ENCODE measurements at regions not wholly inside any gene's neighbourhood (a gene's known extent, or its start where the extent isn't known, plus 50 kb on each side); places are given as distances from the start of the nearest gene placed in this dataset.

DNA sequence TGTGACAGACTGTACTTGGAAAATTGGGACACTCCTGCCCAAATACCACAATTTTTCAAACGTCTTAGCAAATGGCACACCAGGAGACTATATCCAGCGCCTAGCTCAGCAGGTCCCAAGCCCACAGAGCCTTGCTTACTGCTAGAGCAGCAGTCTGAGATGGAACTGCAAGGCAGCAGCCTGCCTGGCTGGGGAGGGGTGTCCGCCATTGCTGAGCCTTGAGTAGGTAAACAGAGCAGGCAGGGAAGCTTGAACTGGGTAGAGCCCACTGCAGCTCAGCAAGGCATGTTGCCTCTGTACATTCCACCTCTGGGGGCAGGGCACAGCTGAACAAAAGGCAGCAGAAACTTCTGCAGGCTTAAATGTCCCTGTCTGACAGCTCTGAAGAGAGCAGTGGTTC, 1003.3 kb upstream of the MAP3K7 start:
- intact Hi-C loops (cut with DNase I), result no loop called here
- DNase-seq (ENCODE audit: low spot score), result no peak

GRCh38 chr6:91580635-91581034, 993.8 kb upstream of the MAP3K7 start:
- intact Hi-C loops (cut with DNase I), result no loop called here
- no peak for DNase-seq (ENCODE audit: low spot score)

- intact Hi-C loops (cut with DNase I), result no loop called here
- no peak for DNase-seq (ENCODE audit: low spot score)
These were observed 988.2 kb upstream of the MAP3K7 start for GRCh38 chr6:91575032-91575431.

DNA sequence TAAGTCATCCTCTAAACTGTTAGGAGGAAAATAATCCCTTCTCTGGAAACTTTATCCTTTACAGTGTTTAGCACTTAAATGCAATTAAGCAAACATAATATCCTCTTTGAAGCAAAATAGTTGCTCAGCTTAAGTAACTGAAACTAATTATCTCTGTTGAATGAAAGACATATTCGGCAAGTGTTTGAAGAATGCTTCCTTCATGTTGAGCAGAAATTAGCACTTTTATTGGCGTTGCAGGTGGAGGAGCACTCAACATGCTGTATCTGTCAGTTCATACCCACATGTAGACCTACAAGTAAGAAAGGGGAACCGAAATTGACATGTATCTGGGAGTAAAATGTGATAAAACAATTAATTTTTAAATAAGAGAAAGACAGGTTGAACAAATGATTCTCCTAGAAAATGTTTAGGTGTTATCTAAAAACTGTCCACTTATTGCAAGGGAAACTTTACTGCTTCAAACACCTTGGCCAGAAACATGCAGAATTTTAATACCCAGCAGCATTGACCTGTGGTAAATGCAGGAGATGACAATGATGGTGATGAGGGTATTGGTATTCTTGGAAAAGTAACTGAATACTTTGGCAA, 987.0 kb upstream of the MAP3K7 start:
- intact Hi-C loops (cut with DNase I), result no loop called here
- DNase-seq (ENCODE audit: low spot score), result no peak

GRCh38 chr6:91572878-91573277, 986.0 kb upstream of the MAP3K7 start:
- no peak for DNase-seq (ENCODE audit: low spot score)
- intact Hi-C loops (cut with DNase I), result no loop called here

- intact Hi-C loops (cut with DNase I), result no loop called here
- no peak for DNase-seq (ENCODE audit: low spot score)
These were observed 982.2 kb upstream of the MAP3K7 start for GRCh38 chr6:91569071-91569470.

- DNase-seq (ENCODE audit: low spot score), result no peak
- intact Hi-C loops (cut with DNase I), result no loop called here
These were observed 979.6 kb upstream of the MAP3K7 start for GRCh38 chr6:91566467-91566866.

GRCh38 chr6:91565207-91565606, 978.3 kb upstream of the MAP3K7 start:
- intact Hi-C loops (cut with DNase I), result no loop called here
- no peak for DNase-seq (ENCODE audit: low spot score)

- intact Hi-C loops (cut with DNase I), result no loop called here
- DNase-seq (ENCODE audit: low spot score), result no peak
These were observed 976.1 kb upstream of the MAP3K7 start for GRCh38 chr6:91562955-91563354.

DNA sequence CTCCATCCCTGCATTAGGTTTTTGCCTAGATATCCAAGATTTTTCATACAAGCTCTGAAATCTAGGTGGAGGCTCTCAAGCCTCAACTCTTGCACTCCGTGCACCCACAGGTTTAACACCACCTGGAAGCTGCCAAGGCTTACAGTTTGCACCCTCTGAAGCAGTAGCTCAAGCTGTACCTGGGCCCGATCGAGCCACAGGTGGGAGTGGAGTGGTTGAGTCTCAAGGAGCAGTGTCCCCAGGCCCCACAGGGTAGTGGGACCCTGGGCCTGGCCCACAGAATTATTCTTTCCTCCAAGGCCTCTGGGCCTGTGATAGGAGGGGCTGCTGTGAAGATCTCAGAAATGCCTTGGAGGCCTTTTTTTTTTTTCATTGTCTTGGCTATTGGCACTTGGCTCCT, 973.5 kb upstream of the MAP3K7 start:
- intact Hi-C loops (cut with DNase I), result no loop called here
- DNase-seq (ENCODE audit: low spot score), result no peak

- intact Hi-C loops (cut with DNase I), result no loop called here
- DNase-seq (ENCODE audit: low spot score), result no peak
These were observed 954.0 kb upstream of the MAP3K7 start for GRCh38 chr6:91540902-91541301.

GRCh38 chr6:91539456-91539855, 952.6 kb upstream of the MAP3K7 start:
- intact Hi-C loops (cut with DNase I), result no loop called here
- DNase-seq (ENCODE audit: low spot score), result no peak

DNA sequence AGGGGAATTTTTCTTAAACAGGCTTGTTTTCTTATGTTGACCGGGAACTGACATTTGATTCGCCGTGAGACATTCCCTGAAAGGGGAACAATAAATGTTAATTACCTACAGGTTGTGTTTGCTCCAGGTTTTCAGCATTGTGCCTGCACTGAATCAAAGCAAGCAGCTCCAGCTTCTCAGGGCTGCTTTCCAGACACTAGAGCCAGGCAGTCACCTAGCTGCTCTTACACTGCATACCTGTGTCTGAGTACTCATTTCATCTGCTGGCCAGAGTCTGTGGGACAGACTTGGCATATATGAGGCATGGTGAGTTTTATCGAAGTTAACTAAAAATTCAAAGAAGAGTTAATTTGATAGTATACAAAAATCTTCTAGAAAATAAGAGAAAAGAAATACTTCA, 951.8 kb upstream of the MAP3K7 start:
- no peak for DNase-seq (ENCODE audit: low spot score)
- intact Hi-C loops (cut with DNase I), result no loop called here

DNA sequence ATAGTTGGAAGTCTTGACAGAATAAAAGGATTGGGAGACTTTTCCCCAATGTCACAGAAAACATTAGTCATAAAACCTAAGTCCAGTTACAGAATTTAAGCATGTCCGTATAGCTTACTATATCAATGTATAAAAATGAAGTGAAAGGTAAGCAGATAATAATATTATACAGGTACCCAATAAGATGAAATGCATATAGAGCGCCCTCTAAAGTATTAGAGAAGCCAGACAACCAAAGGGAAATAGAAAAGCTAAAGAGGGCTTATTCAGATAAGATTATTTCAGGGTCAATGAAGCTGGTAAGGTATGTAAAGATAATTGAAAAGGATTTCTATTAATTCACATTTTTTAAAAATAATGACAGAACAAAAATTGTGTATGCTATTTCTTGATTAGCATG, 947.7 kb upstream of the MAP3K7 start:
- no peak for DNase-seq (ENCODE audit: low spot score)
- intact Hi-C loops (cut with DNase I), result no loop called here

- intact Hi-C loops (cut with DNase I), result no loop called here
- no peak for DNase-seq (ENCODE audit: low spot score)
These were observed 936.6 kb upstream of the MAP3K7 start for GRCh38 chr6:91523511-91523910.

GRCh38 chr6:91521999-91522398, 935.1 kb upstream of the MAP3K7 start:
- no peak for DNase-seq (ENCODE audit: low spot score)
- intact Hi-C loops (cut with DNase I), result no loop called here

DNA sequence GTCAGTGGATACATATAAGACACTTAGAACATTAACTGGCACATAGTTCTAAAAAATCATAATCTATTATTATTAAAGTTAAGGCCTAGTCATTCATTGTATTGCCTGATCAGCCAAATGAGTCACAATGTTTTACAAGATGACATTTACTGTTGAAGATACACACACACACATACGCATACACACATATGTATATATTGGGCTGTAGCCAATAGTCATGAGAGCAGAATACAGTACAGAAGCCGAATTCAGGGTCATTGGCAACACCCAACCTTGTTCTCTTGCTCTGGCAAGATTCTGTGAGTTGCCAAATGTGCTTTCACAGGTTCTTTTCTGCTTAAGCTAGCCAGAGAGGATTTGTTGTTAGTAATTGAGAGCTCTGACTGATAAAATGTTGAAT, 922.8 kb upstream of the MAP3K7 start:
- DNase-seq (ENCODE audit: low spot score), result no peak
- intact Hi-C loops (cut with DNase I), result no loop called here

- intact Hi-C loops (cut with DNase I), result no loop called here
- DNase-seq (ENCODE audit: low spot score), result no peak
These were observed 922.2 kb upstream of the MAP3K7 start for GRCh38 chr6:91509039-91509438.

- DNase-seq (ENCODE audit: low spot score), result no peak
- intact Hi-C loops (cut with DNase I), result no loop called here
These were observed 919.6 kb upstream of the MAP3K7 start for GRCh38 chr6:91506509-91506908.

GRCh38 chr6:91505199-91505598, 918.3 kb upstream of the MAP3K7 start:
- intact Hi-C loops (cut with DNase I), result no loop called here
- DNase-seq (ENCODE audit: low spot score), result no peak

DNA sequence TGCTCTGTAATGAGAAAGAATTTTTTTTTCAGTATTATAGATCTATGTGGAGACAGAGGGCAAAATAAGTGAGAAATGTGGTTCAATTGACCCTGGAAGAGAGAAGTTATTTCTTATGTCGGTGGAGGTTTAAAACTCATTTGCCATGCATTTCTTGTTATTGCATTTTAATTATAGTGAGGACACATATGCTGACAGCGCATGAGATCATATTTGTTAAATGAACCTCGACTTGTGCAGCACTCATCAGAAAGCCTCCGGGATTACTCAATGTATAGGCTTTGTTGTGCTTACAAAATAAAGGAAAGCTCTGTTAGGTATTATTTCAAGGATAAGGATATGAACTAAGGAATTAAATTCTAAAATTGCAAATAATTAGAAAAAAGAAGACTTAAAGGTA, 915.1 kb upstream of the MAP3K7 start:
- intact Hi-C loops (cut with DNase I), result no loop called here
- no peak for DNase-seq (ENCODE audit: low spot score)

DNA sequence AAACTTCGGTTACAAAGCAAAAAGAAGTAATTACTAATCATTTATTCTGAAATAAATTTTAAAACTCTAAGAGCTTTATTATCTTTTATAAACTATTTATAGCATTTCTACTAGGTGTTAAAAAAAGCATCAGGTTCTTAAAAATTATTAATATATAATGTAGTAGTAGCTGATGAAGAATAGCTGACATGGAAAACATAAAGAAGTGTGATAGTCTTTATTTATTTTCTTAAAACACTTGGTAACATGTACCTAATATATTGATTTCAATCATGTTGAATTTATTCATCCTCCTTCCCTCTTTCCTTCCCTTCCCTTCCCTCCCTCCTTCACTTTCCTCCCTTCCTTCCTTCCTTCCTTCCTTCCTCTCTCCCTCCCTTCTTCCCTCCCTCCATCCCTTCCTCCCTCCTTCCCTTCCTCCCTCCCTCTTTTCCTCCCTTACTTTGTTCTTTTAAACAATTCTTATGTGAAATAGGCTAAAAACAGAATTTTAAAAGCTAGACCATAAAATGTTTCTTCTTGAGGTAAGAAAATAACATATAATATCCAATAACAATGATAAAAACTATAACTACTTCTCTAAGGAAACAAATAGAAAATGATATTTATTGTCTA, 913.9 kb upstream of the MAP3K7 start:
- DNase-seq (ENCODE audit: low spot score), result no peak
- intact Hi-C loops (cut with DNase I), result no loop called here
